A549 (cell line): ENCODE measurements at regions not wholly inside any gene's neighbourhood (a gene's known extent, or its start where the extent isn't known, plus 50 kb on each side); places are given as distances from the start of the nearest gene placed in this dataset.

Experiments
- ATAC-seq, 2 experiments: fragments of 200-7000 bp in 1 of 2; fragments of >200 bp in 1 of 2; cut with Nextera tagmentation in 1 of 2; cut with Tn5 transposase in 1 of 2; 3 replicates each; pipeline versions ENCODE4 v1.8.0 to v1.9.1; 2018 to 2020; ENCODE audit warnings: mild to moderate bottlenecking in 1 of 2, moderate library complexity in 1 of 2
- CTCF ChIA-PET: fragments of 300-600 bp; sonication (Branson Sonifier 250); formaldehyde crosslinking; extraction: SDS; loops from one replicate; lab custom pipeline; 2021; ENCODE audit warnings: antibody characterized with exemption, inconsistent platforms; lab: Yijun Ruan, JAX
- POLR2A ChIA-PET: fragments of 350-600 bp; formaldehyde crosslinking; extraction: SDS; loops from one replicate; lab custom pipeline; 2021; ENCODE audit warnings: antibody characterized with exemption, inconsistent platforms; lab: Yijun Ruan, JAX
- DNase-seq, 2 experiments: peaks; one replicate each; pipeline versions ENCODE4 v3.0.0 to v3.0.0-alpha.2; 2011 to 2016; ENCODE audit warnings: low read depth in 1 of 2, low spot score in 1 of 2
- FAIRE-seq: peaks from 2 replicates; lab custom pipeline; 2011; peaks lifted over from hg19 to GRCh38; lab: Jason Lieb, UNC
- H3K27ac ChIP-seq, 2 experiments: fragments of >200 bp; sonication (Bioruptor Twin); formaldehyde crosslinking; 3 replicates each; pipeline ENCODE4 v1.5.1; 2016 to 2017
- H3K4me1 ChIP-seq: fragments of >200 bp; sonication (Bioruptor Twin); formaldehyde crosslinking; 3 replicates; pipeline ENCODE4 v1.6.1; 2016
- H3K4me2 ChIP-seq: fragments of >200 bp; sonication (Bioruptor Twin); formaldehyde crosslinking; 3 replicates; pipeline ENCODE4 v1.6.1; 2016
- H3K4me3 ChIP-seq: fragments of >200 bp; sonication (Bioruptor Twin); formaldehyde crosslinking; 3 replicates; pipeline ENCODE4 v1.5.1; 2016
- H3K9me3 ChIP-seq: fragments of >200 bp; sonication (Bioruptor Twin); formaldehyde crosslinking; 3 replicates; pipeline ENCODE4 v1.6.1; 2016
- CEBPB ChIP-seq, 2 experiments: fragments of >200 bp in 1 of 2; sonication (Bioruptor Twin) in 1 of 2; formaldehyde crosslinking in 1 of 2; IDR thresholded peaks; 2 replicates each; pipeline ENCODE4 v1.6.1; 2012 to 2016
- CHD2 ChIP-seq: fragments of 150-350 bp; IDR thresholded peaks from 2 replicates; pipeline ENCODE4 v1.6.1; 2014; ENCODE audit warnings: low read length; ENCODE audit not compliant: partially characterized antibody
- EP300 ChIP-seq, 2 experiments: fragments of >200 bp; sonication (Bioruptor Twin); formaldehyde crosslinking; IDR thresholded peaks; 2 replicates in 1 of 2; 3 replicates in 1 of 2; pipeline ENCODE4 v1.6.1; 2016 to 2017
- HEYL ChIP-seq: fragments of 250-450 bp; sonication (Bioruptor Pico); IDR thresholded peaks from 2 replicates; pipeline ENCODE4 v1.8.0; 2021; ENCODE audit warnings: mild to moderate bottlenecking, moderate library complexity
- KDM5A ChIP-seq: fragments of 200-600 bp; sonication (generic); IDR thresholded peaks from 2 replicates; pipeline ENCODE4 v1.6.1; 2016; ENCODE audit warnings: antibody characterized with exemption, mild to moderate bottlenecking
- MAZ ChIP-seq: fragments of 150-350 bp; IDR thresholded peaks from 2 replicates; pipeline ENCODE4 v1.6.1; 2014; ENCODE audit warnings: antibody characterized with exemption, low read depth, low read length, borderline replicate concordance
- NFE2L2 ChIP-seq: fragments of 150-350 bp; conservative IDR thresholded peaks from 2 replicates; pipeline ENCODE4 v1.6.1; 2014; ENCODE audit warnings: low read length
- NR3C1 ChIP-seq: fragments of >200 bp; sonication (Bioruptor Twin); formaldehyde crosslinking; IDR thresholded peaks from 3 replicates; pipeline ENCODE4 v1.6.1; 2017
- PHF8 ChIP-seq: fragments of 200-600 bp; sonication (generic); IDR thresholded peaks from 2 replicates; pipeline ENCODE4 v1.6.1; 2016; ENCODE audit warnings: low read depth, mild to moderate bottlenecking, antibody characterized with exemption, moderate library complexity, borderline replicate concordance
- POLR2A ChIP-seq: IDR thresholded peaks from 2 replicates; pipeline ENCODE4 v1.6.1; 2012; ENCODE audit warnings: mild to moderate bottlenecking, low read length
- POLR2AphosphoS2 ChIP-seq: conservative IDR thresholded peaks from 2 replicates; pipeline ENCODE4 v1.6.1; 2012; ENCODE audit warnings: low read length, improper control_type of control experiment, inconsistent platforms
- SMC3 ChIP-seq: fragments of >200 bp; sonication (Bioruptor Twin); formaldehyde crosslinking; IDR thresholded peaks from 3 replicates; pipeline ENCODE4 v1.6.1; 2018; ENCODE audit warnings: inconsistent platforms
- SREBF2 ChIP-seq: fragments of 450-650 bp; IDR thresholded peaks from 2 replicates; pipeline ENCODE4 v1.6.1; 2014; ENCODE audit warnings: mild to moderate bottlenecking, moderate library complexity
- ZC3H11A ChIP-seq: fragments of 450-650 bp; IDR thresholded peaks from 2 replicates; pipeline ENCODE4 v1.6.1; 2014; ENCODE audit warnings: antibody characterized with exemption, mild to moderate bottlenecking
- ZSCAN20 ChIP-seq: fragments of 250-450 bp; sonication (Bioruptor Pico); IDR thresholded peaks from 2 replicates; pipeline ENCODE4 v1.8.0; 2022; ENCODE audit warnings: mild to moderate bottlenecking, moderate library complexity
- WGBS: methylation state at CpG from one replicate; pipeline ENCODE4 v1.1.6; 2017; ENCODE audit errors: missing lambda C conversion rate; 5-methylcytosine and 5-hydroxymethylcytosine counted together
- TF ChIP-seq, protein P1 (sequence below): fragments of 250-450 bp; sonication (Bioruptor Pico); IDR thresholded peaks from 2 replicates; pipeline ENCODE4 v1.5.0; 2020; ENCODE audit warnings: low read depth, mild to moderate bottlenecking, moderate library complexity
- TF ChIP-seq, protein P2 (sequence below): fragments of 200-600 bp; sonication (generic); IDR thresholded peaks from 2 replicates; pipeline ENCODE4 v1.6.1; 2016; ENCODE audit warnings: antibody characterized with exemption, mild to moderate bottlenecking, moderate library complexity
- TF ChIP-seq, protein P3 (sequence below): fragments of >200 bp; sonication (Bioruptor Twin); formaldehyde crosslinking; IDR thresholded peaks from 2 replicates; pipeline ENCODE4 v1.6.1; 2016
- TF ChIP-seq, protein P4 (sequence below): fragments of 150-350 bp; IDR thresholded peaks from 2 replicates; pipeline ENCODE4 v1.6.1; 2014; ENCODE audit warnings: low read depth, mild to moderate bottlenecking, low read length

DNA sequence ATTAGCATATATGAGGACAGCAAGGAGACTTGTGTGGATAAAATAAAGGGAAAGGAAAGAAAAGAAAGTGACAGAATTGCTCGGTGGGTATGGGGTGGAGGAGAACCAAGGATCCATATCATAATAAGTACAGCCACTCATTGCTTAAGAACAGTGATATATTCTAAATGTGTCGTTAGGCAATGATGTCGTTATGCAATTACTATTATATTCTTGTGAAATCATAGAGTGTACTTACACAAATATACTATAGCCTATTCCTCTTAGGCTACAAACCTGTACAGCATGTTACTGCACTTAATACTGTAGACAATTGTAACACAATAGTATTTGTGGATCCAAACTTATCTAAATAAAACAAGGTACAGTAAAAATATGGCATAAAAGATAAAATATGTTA lies 271.1 kb downstream of the CCER1 start:
- DNase-seq (no peak), FAIRE-seq (no peak), ATAC-seq (no peak)
- 46% methylated on average over 3 of the region's 3 CpGs for WGBS
- POLR2A ChIA-PET = no interaction called here
- Histone ChIP-seq H3K9me3 (no peaks in the 10 kb centered on the region), H3K4me1 (no peaks in the 10 kb centered on the region), H3K27ac (no peak overlapping the region), H3K4me2 (no peak overlapping the region), H3K4me3 (no peak overlapping the region)
- CTCF ChIA-PET = no interaction called here
- no peak for TF ChIP-seq NFE2L2
- TF ChIP-seq, protein P1, sequence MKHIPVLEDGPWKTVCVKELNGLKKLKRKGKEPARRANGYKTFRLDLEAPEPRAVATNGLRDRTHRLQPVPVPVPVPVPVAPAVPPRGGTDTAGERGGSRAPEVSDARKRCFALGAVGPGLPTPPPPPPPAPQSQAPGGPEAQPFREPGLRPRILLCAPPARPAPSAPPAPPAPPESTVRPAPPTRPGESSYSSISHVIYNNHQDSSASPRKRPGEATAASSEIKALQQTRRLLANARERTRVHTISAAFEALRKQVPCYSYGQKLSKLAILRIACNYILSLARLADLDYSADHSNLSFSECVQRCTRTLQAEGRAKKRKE = no peak
- TF ChIP-seq CHD2 = no peak
- TF ChIP-seq, protein P2, sequence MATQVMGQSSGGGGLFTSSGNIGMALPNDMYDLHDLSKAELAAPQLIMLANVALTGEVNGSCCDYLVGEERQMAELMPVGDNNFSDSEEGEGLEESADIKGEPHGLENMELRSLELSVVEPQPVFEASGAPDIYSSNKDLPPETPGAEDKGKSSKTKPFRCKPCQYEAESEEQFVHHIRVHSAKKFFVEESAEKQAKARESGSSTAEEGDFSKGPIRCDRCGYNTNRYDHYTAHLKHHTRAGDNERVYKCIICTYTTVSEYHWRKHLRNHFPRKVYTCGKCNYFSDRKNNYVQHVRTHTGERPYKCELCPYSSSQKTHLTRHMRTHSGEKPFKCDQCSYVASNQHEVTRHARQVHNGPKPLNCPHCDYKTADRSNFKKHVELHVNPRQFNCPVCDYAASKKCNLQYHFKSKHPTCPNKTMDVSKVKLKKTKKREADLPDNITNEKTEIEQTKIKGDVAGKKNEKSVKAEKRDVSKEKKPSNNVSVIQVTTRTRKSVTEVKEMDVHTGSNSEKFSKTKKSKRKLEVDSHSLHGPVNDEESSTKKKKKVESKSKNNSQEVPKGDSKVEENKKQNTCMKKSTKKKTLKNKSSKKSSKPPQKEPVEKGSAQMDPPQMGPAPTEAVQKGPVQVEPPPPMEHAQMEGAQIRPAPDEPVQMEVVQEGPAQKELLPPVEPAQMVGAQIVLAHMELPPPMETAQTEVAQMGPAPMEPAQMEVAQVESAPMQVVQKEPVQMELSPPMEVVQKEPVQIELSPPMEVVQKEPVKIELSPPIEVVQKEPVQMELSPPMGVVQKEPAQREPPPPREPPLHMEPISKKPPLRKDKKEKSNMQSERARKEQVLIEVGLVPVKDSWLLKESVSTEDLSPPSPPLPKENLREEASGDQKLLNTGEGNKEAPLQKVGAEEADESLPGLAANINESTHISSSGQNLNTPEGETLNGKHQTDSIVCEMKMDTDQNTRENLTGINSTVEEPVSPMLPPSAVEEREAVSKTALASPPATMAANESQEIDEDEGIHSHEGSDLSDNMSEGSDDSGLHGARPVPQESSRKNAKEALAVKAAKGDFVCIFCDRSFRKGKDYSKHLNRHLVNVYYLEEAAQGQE = no peak

DNA sequence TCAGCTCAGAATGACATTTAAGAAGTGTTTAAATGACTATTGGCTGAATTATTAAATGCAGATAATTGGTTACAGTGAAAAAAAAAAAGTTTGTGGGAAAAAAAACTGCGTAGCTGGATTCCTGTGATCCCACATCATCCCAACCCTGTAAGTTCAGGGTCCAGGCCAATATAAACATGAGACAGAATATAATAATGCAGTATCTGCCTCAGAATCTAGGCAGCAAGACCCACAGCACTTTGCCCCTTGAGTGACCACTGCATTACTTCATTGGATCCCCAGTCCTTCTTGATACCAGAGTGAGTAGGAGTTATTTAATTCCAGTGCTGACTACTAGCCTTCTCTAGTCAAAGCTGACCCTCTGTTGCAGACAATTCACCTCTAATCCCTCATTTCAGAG lies 272.6 kb downstream of the CCER1 start:
- no peak for FAIRE-seq
- ATAC-seq = no peak
- 63% methylated on average over 1 of the region's 1 CpG for WGBS
- POLR2A ChIA-PET = no interaction called here
- H3K4me1 ChIP-seq = no peaks in the 10 kb centered on the region
- no peak overlapping the region for H3K4me3 ChIP-seq
- H3K27ac ChIP-seq = no peak overlapping the region
- TF ChIP-seq NR3C1 (no peak), SREBF2 (no peak), MAZ (no peak), ZC3H11A (no peak), POLR2A (no peak), HEYL (no peak)
- TF ChIP-seq, protein P3, sequence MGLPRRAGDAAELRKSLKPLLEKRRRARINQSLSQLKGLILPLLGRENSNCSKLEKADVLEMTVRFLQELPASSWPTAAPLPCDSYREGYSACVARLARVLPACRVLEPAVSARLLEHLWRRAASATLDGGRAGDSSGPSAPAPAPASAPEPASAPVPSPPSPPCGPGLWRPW = no peak
- no peak for DNase-seq
- H3K9me3 ChIP-seq = no peaks in the 10 kb centered on the region
- CTCF ChIA-PET = no interaction called here
- no peak overlapping the region for H3K4me2 ChIP-seq

DNA sequence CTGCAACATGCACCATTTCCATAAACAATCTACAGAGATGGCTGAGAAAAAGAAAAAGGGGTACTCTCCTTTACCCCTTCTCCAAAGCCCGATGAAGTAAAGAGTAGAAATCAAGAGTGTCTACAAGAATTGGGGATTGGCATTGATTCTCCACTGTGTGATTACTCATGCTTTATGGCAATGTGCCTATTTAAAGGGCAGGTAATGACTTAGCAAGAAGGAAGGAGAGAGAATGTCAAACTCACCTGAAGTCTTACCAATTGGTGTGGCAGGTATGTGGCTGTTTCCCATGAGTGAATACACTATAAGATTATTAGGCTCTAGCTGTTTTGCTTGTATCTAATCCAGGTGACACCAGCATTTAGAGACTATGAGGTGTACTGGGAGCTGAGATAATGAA lies 275.3 kb downstream of the CCER1 start:
- DNase-seq = no peak
- ChIA-PET POLR2A (no interaction called here), CTCF (no interaction called here)
- no peak for ATAC-seq
- Histone ChIP-seq H3K4me2 (no peak overlapping the region), H3K4me1 (no peaks in the 10 kb centered on the region), H3K9me3 (no peaks in the 10 kb centered on the region), H3K27ac (no peak overlapping the region), H3K4me3 (no peak overlapping the region)
- no peak for TF ChIP-seq NFE2L2
- TF ChIP-seq PHF8 = no peak
- no peak for TF ChIP-seq KDM5A
- TF ChIP-seq POLR2AphosphoS2 = no peak
- no peak for TF ChIP-seq EP300 (IDR thresholded peaks at IDR 0.05)
- TF ChIP-seq CEBPB (IDR thresholded peaks at IDR 0.05) = no peak
- TF ChIP-seq, protein P4, sequence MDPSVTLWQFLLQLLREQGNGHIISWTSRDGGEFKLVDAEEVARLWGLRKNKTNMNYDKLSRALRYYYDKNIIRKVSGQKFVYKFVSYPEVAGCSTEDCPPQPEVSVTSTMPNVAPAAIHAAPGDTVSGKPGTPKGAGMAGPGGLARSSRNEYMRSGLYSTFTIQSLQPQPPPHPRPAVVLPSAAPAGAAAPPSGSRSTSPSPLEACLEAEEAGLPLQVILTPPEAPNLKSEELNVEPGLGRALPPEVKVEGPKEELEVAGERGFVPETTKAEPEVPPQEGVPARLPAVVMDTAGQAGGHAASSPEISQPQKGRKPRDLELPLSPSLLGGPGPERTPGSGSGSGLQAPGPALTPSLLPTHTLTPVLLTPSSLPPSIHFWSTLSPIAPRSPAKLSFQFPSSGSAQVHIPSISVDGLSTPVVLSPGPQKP = no peak
- TF ChIP-seq, protein P2 = no peak
- TF ChIP-seq SMC3 = no peak
- no peak for TF ChIP-seq ZSCAN20 (CRISPR knock-in tag)
- 37% methylated on average over 1 of the region's 1 CpG for WGBS
- FAIRE-seq = no peak
